GM21447 (cell line): ENCODE measurements at regions not wholly inside any gene's neighbourhood (a gene's known extent, or its start where the extent isn't known, plus 50 kb on each side); places are given as distances from the start of the nearest gene placed in this dataset.
A peak's percentile ranks its signal among the peaks of the same experiment; 100 is the strongest.

ENCODE experiments used
- ATAC-seq: cut with Tn5 transposase; IDR thresholded peaks from one replicate; pipeline ENCODE4 v1.9.1; 2021; ENCODE audit not compliant: unreplicated experiment

DNA sequence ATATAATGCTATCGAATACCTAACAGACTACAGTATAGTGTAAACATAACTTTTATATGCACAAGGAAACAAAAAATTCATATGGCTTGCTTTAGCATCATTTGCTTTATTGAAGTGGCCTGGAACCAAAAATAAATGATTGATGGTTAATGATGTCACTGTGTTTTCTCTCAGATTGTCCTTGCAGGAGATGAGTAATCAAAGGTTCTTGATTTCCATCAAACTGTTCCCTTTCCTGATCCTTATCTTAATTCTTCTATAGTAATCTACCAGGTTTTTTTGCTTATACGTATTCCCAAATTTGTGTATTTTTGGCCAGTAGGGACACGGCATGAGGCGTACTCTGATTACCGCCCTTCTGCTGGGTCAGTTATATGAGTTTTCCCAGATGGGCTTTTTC is 104.9 kb upstream of the CXCR4 start:
- ATAC-seq = no peak

GRCh38 chr2:136221026-136221425 is 103.1 kb upstream of the CXCR4 start:
- no peak for ATAC-seq

- ATAC-seq = no peak
Observed at GRCh38 chr2:136219963-136220362, 102.0 kb upstream of the CXCR4 start.

- no peak for ATAC-seq
Observed at GRCh38 chr2:136219341-136219740, 101.4 kb upstream of the CXCR4 start.

- ATAC-seq = peak; percentile 47
Observed at GRCh38 chr2:136217996-136218395, 100.0 kb upstream of the CXCR4 start.

DNA sequence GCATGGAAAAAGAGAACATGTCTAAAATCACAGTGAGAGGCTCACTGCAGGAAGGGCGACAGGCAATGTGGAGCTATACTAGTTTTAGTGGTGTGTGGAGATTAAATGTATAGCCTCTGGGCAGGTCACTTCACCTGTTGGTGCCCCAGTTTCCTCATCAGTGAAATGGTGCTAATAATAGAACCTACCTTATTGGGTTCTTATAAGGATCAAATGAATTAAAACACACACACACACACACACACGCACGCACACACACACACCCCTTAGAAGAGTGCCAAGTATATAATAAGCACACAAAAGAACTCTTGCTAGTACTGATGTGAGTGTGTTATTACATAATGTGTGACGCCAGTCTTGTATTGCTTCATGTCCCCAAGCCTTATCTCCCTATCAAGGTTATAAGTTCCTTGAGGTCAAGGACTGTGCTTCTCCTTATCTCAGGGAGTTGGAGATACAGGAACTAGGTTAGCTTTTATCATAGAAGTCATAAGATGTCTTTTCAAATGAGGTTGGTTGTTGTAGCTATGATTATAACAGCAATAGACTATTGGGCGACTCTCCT is 98.0 kb upstream of the CXCR4 start:
- no peak for ATAC-seq

GRCh38 chr2:136215449-136215848 is 97.5 kb upstream of the CXCR4 start:
- no peak for ATAC-seq

DNA sequence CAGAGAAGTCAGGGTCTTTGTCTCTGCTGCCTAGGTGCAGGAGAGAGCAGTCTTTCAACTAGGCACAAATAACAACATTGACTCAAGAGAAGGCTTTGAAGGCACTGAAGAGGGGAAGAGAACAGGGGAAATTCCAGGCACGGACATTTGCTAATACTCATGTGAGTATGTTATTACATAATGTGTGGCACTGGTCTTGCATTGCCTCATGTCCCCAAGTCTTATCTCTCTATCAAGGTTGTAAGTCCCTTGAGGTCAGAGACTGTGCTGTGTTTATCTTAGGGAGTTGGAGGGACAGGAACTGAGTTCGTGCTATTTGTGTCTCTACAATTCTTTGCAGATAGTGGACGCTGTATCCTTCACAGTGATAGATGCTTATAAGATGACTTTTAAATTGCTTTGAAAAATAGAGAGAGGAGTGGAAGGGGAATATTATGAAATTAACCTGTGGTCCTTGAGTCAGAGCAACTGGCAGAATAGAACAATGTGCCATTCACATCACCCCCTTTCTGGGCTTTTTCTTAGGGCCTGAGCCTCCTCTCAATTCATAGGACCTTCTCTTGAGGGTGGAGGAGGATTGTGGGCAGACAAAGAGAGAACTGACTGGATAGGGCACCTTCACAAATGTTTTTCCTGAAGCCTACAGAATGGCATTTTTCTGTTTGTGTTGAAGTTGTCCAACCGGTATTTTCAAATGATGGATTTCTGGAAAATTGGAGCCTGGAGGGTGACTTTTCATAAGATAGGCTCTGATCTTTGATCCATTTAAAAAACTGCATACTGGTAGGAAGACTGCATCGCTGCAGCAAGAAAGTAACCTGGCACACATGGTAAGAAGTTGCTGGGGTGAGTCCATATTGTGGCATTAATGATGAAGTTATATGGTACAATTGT is 96.6 kb upstream of the CXCR4 start:
- ATAC-seq = no peak

DNA sequence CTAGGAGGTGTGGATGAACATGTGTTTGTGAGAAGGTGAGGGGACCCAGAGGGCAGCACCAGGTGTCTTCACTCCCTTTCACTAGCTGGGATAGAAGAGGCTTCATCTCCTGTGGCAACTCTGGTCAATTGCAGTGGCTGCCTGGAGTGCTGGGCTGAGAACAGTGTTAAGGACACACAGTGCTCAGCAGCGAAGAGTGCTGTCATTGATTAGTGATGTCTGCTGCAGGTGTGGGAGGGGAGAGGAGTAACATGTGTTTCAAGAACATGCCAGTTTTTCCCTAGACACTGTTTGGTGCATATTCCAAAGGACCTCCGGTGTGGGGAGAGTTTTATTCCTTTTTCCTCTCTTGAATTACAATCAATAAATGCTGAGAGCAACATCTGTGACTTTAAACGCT is 95.9 kb upstream of the CXCR4 start:
- no peak for ATAC-seq

DNA sequence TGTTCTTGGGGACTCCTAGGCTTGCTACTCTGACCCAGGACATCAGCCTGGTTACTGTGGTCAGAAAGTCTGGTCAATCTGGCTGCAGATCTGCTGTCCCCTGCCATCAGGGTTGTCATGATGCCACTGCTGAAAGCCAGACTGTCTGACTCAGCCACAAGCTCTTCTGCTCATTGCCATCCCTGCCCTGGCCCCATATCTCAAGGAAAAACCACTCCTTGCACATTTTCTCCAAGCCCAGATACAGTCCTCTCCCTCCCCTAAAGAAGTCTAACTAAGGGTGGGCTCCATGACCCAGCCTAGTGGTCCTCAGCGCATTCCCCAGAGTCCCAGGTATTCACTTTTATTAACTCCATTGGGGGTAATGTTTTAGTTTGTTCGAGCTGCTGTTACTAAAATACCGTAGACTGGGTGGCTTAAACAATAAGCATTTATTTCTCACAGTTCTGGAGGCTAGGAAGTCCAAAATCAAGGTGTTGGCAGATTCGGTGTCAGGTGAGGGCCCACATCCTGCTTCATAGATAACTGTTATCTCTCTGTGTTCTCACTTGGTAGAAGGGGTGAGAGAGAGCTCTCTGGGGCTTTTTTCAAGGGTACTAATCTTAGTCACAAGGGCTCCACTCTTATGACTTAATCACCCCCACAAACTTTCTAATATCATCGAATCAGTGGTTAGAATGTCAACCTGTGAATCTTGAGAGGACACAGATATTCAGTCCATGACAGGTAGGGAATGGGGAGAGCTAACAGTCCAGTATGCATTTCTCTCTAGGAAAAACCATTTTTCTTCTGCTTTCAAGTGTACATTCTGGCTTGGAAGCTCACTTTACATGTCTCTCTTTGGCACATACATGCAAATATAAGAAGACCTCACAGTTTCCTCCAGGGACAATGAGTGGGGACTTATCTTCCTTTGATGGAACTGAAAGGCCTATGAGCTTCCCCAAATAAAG is 94.8 kb upstream of the CXCR4 start:
- ATAC-seq = peak; percentile 64

DNA sequence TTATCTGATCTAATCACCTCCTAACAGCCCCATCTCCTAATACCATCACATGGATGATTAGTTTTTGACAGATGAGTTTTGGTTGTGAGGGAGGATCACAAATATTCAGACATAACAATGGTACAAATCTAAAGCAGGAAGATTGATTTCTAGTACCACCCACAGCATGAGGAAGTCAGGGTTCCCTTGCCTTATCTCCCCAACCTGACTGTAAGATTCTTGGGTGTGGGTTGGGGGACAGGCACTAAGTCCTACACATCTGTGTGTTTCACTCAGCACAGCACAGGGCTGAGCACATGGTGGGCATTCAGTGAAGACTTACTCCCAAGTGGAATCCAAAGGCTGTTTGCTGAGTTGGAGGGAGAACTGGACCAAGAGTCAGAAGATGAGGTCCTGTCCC is 93.8 kb upstream of the CXCR4 start:
- no peak for ATAC-seq

- no peak for ATAC-seq
Observed at GRCh38 chr2:136210822-136211221, 92.9 kb upstream of the CXCR4 start.

GRCh38 chr2:136210455-136210805 is 92.5 kb upstream of the CXCR4 start:
- no peak for ATAC-seq

DNA sequence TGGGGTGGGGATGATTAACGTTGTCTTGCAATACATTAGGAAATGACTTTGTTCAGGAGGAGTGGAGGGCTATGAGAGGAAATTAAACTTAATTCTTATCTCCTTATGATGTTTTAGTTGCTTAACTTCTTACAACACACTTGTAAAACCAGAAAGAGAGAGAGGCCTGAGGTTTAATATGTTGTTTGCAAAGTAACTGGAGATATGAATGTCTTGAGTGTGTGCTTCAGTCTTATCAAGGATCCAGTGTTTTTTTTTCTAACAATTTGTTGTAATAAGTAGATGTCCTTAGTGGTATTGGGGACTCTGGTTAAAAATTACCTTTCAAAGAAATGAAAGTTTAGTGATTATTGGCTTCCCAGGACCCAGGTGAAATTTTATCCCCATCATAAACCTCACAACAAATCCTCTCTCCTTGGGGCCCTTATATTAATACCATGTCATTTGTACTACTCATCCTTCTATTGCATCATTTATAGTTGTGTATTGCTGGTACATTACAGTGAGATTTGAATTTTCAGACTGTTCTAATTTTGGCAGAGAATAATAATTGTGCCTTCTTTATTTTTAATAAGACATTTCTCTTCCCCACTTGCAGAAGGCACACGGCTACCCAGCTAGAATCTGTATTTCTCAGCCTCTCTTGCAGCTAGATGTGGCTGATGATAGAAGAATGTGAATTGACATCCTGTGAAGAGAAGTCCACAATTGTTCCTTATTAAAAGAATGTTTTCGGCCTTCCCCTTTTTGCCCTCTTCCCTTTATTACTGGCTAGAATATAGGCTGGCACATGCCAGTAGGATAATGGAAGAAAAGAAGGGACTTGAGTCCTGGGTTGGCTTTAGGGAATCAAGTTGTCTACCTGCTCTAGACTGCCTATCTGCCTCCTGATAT is 91.9 kb upstream of the CXCR4 start:
- no peak for ATAC-seq

DNA sequence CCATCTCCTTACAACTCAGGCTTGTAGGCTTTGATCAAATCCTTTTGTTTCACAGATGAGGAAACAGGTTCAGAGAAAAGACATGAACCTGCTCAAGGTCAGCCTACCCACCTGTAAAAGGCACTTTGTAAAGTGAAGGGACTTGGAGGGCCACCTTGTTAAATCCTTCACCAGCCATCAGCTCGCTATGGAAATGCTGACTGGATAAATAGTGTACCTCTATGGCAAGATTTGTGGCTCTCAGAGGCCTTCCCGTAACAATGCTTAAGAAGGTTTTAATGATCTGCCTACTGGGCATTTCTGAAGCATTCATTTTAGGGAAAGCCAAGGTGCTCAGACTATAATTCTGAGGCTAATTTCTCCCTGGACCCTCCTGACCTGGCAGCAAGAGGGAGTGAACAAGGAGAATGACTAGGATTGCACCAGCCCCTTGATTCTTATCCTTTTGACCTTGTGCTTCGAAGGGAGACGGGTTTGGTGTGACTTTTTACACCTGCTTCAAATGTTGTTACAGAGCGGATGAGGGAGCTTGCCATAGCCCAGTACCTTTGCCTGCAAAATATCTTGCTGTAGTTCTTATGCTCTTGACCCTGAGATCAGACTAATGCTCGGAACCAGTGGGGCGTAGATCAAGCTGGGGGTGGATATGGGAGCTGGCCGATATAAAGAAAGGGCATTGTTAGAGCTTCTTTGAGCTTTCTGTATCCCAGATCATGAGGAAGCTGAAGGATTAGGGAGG is 90.9 kb upstream of the CXCR4 start:
- ATAC-seq = no peak

DNA sequence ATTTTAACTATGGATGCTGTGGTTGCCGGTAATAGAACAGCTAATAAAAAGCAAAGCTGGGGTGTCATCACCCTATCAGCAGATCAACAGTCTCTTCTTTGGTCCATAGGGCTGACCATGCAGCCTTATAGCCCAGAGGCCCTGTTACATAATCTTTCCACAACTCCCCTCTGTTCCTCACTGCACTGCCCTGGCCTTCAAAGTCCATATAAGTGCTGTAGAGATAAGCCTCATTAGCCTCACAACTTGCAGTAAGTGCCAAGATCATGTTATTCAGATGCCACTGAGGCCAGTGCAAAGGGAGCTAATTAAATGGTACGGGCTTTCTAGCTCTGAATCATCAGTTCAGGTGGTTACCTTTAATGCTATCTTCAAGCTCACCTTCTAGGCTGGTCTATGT is 89.7 kb upstream of the CXCR4 start:
- ATAC-seq = peak; percentile 6

DNA sequence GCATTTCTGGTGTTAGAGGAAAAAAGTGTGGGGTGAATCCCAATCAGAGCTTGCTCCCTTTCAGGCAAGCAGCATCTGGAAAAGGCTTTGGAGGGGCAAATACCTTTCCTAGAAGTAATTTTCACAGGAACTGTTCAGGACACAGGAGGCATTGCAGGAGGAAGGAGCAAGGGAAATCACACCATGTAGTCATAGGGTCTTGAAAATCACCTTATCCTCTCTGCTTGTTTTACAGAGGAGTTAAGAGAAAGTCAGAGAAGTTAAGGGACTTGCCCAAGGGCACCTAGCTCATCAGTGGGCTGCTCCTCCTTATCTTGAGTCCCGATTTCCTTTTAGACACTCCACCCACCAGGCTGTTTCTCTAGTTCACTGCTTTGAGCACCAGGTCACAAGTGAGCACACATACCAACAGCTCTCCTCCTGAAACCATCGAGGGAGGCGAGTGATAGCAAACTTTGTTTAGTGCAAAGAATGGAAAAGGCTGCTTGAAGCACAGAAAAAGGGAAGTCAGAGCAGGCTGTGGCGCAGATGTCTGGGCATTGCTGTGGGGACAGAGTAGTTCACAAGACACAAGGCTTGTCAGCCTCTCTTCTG is 89.2 kb upstream of the CXCR4 start:
- peak; percentile 65 for ATAC-seq

DNA sequence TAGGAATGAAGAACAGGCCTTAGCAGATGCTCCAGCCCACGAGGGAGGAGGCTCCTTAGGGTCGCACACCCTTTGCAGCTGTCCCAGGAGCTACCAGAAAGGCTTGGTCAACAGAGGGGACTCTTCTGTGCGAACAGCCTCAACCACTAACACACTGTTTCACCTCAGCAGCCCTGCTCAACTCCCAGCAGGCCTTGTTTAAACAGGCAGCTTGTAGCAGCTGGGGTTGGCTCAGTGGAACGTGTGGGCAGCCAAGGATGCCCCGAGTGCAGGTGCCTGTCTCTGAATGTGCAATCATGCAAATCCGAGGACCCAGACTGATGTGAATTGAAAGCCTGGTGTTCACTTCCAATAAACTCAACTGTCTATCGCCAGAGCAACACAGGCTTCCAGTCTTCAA is 88.7 kb upstream of the CXCR4 start:
- peak; percentile 92 for ATAC-seq

DNA sequence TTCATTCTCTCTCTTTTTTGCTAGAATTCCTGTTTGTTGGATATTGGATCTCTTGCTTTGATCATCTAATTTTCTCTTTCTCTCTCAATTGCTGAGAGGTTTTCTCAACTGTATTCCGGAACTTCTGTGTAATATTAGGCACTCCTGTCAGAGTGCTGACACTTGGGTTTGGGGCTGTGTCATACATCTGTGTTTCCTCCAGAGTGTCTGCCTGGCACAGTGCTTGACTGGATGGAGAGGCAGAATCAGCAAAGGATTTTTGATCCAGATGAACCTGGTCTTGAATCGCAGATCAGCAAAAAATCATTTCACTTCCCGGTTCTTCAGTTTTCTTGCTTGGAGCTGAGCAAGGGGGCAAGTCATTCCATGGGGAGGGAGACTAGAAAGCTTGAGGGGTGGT is 87.7 kb upstream of the CXCR4 start:
- ATAC-seq = no peak

- ATAC-seq = no peak
Observed at GRCh38 chr2:136204971-136205370, 87.0 kb upstream of the CXCR4 start.
